Fibroblast of the conjunctiva (primary cell): ENCODE measurements at regions not wholly inside any gene's neighbourhood (a gene's known extent, or its start where the extent isn't known, plus 50 kb on each side); places are given as distances from the start of the nearest gene placed in this dataset.

ENCODE experiments used
- DNase-seq: peaks from one replicate; pipeline ENCODE4 v3.0.0-alpha.2; 2010; ENCODE audit warnings: low read depth

DNA sequence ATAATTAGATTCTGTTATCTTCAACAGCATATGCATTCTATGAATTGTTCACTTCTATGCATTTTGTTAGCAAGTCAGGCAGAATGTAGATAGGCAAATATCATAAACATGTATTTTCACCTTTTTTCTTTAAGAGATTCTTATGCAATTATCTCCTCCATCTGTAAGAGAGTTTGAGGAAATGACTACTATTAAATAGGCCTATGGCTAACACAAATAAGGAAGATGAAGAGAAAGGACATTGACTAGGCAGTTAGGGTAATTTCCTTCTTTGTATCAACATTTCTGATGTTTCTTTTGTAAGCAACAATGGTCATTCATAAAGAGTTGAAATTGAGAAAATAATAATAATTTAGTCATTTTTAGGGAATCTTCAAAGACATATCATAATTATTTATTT lies 145.2 kb upstream of the CDH12 start:
- no peak for DNase-seq

DNA sequence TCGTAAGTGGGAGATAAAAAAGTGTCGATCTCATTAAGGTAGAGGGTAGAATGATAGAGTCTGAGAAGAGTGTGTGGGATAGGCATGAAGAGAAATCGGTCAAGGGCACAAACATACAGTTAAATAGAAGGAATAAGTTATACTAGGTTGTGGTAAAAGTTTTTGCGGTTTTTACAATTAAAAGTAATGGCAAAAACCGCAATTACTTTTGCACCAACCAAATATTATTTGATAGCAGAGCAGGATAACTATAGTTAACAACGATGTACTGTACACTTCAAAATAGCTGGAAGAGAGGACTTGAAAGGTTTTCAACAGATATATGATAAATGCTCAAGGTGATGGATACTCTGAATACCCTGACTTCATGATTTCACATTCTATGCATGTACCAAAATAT lies 135.8 kb upstream of the CDH12 start:
- no peak for DNase-seq

DNA sequence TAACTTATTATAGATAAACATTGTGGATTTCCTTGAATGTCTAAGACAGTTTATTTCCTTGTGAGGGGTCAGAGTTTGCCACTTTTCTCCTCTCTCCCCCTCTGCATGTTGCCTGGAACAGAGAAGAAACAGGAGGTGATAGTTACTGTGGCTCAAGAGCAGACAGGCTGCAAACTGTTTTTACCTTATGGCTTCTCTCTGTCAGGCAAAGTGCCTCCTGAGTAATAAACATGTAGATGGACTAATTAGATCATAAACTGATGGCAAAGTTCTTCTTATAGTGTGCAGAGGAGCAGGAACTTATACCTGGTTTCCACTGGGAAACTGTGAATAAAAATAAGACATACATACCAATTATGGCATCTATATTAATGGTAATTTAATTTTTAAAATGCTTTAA lies 133.1 kb upstream of the CDH12 start:
- no peak for DNase-seq

DNA sequence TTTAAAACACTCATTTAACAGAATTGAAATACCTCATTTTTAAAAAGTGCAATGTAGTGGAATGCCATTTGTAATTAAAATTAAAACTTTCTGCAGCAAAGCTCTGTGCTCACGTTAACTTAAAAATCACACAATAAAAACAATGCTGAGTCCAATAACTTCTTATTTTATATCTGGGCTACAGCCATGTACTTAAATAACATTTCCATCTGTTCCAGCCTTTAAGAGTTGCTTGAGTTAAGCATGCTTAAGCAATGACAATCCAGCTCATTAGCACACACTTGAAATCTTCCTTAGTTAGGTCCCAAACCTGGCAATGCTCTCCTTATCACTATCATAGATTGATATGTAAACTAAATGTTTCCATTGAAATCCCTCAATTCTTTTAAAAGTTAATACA lies 132.3 kb upstream of the CDH12 start:
- DNase-seq: no peak

DNA sequence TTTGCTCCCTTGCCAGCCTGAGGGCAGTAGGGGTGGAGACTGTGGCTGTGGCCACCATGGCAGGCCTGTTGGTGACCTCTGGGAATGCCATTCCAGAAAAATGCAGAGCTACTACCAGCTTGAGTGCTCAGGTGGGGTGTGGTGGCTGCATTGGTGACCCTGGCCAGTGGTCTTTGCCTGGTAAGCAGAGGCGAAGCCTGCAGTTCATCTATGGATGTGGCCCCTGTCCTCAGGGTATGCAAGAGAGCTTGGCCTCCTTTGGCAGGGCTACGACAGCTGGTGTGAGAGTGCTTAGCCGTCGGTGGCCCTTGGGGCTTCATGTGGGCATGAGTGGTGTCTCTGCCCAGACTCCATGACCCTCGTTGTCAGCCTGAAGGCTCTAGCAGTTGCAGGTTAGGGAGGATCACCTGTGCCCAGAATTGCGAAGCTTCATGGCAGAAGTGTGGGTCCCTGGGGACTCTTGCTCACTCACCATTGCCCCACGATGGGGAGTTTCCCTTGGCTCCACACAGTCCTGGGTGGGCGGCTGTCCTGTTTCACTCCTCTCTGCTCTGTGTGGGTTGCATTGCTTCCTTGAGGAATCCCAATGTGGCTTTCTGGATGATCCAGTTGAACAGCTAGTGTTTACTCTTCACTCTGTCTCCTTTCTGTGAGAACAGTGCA lies 117.9 kb upstream of the CDH12 start:
- DNase-seq: no peak

DNA sequence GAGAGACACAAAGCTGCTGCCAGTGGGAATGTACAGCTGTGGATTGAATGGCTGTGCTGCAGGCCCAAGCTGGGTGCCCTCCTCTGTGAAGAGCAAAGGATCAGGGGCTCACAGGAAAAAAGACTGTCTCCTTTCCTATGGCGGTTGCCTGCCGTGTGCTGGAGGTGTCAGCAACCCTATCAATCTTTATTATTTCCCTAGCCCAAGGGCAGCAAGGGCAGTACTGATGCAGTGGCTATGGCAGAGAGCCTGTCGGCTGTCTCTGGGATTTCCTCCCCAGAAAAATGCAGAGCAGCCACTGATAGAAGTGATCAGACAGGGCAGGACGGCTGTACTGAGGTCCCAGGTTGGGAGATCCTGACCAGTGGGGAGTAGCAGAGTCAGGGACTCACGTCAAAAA lies 117.3 kb upstream of the CDH12 start:
- DNase-seq: no peak

DNA sequence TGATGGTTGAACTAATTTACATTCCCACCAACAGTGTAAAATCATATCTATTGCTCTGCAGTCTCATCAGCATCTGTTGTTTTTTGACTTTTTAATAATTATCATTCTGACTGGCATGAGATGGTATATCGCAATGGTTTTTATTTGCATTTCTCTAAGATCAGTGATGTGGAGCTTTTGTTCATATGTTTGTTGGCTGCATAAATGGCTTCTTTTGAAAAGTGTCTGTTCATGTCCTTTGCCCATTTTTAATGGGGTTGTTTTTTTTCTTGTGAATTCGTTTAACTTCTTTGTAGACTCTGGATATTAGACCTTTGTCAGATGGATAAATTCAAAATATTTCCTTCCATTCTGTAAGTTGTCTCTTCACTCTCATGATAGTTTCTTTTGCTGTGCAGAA lies 115.2 kb upstream of the CDH12 start:
- no peak for DNase-seq

DNA sequence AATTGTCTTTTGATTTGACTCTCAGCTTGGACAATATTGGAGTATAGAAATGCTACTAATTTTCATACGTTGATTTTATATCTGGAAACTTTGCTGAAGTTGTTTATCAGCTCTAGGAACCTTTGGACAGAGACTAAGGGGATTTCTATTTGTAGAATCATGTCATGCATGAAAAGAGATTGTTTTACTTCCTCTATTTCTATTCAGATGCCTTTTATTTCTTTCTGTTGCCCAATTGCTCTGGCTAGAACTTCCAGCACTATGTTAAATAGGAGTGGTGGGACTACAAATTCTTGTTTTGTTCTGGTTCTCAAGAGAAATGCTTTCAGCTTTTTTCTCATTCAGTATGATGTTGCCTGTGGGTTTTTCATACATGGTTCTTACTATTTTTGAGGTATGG lies 112.8 kb upstream of the CDH12 start:
- DNase-seq: no peak

DNA sequence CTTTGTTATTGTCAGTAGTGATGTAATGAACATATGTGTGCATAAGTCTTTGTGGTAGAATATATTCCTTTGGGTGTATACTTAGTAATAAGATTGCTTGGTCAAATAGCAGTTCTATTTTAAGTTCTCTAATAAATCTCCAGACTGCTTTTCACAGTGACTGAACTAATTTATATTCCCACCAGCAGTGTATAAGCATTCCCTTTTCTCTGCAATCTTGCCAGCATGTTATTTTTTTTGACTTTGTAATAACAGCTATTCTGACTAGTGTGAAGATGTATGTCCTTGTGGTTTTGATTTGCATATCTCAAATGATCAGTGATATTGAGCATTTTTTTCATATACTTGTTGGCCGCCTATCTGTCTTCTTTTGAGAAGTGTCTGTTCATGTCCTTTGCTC lies 111.5 kb upstream of the CDH12 start:
- no peak for DNase-seq

DNA sequence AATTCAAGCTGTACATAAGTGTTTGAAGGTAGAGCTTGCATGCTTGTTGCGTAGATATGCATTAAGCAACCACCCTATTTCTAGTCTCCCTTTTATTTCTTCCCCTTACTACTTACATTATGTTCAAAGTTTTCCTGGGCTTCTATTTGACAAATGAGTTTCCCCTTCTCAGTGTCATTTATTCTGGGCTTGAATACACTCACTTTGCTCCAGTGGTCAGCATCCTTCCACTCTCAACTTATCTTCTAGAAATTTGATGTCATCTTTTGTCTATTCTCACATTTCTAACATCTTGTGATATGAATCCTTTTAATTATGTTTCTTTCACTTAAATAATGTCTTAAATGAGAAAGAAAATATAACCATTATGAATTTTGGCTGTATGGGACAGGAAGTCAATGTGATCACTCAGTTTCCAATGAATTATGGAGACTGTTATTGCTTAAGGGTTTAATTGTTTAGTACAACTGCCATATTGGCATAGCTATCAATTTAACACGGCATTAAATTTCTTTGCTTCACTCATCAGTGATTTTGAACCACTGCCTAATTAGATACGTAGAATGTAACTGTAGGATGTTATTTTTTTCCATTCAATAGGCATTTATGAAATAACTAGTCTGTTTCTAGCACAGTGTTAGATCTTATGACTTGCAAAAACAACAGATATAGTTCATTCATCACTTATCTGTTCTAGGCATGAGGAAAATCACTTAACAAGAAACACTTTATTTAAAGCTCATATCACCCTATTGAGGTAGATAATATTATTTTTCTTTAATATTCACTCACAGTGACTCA lies 105.5 kb upstream of the CDH12 start:
- DNase-seq: no peak

DNA sequence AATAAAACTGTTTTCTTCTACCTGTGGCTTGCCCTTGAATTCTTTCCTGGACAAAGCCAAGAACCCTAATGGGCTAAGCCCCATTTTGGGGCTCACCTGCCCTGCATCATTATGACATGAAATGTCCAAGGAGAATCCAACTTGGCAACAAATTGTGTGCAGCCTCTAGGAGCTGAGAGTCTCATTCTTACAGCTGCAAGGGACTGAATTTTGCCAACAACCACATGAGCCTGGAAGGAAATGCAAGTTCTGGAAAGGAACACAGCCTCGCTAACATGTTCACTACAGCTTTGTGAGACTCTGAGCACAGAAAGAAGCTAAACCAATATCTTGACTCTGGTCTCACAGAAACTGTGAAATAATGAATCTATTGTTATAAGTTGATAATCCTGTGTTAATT lies 94.8 kb upstream of the CDH12 start:
- DNase-seq: no peak

DNA sequence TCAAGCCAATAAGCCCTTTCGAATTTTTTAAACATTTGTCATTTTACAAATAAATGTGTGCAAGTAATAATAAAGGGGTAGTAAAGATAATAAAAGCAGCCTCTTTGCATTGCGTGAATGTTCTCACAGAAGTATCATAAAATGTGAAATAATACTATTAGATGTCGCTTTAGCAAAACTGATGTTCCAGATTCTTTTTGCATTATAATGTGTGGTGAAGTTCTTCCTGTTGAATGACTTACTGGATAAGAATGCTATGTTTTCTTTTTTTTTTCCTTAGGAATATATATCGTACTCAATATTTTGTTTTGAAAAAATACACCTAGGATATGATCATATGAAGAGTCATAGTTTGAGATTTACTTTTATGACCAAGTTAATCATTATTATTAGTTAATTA lies 85.2 kb upstream of the CDH12 start:
- no peak for DNase-seq

DNA sequence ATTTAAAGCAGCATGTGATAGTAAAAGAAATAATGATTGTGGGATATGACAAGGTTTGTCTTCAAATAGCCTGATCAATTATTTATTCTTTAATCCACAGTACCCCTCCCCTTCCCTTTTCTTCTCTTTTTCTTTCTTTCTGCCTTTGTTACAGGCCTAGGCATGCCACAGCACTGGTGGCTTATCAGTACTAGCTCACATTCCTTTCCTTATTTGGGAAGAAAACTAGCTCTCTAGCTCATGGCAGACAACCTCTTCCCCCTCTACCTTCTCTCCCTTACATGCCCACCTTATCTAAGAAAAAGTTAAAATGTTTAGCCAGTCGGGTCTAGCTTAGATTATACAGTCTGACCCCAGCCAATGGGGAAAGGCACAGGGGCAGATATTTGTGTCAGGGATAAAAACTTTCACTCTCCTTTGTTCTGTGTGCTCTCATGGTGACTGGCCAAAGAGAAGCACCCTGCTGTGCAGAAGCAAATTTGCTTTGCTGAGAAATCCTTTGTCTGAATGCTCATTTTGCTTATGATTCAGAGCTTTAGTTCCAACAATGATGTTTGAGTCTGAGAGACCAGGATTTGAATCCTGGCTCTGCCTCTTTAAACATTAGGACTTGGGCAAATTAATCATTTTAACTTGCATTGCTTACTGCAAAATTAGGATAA lies 75.8 kb upstream of the CDH12 start:
- DNase-seq: no peak

DNA sequence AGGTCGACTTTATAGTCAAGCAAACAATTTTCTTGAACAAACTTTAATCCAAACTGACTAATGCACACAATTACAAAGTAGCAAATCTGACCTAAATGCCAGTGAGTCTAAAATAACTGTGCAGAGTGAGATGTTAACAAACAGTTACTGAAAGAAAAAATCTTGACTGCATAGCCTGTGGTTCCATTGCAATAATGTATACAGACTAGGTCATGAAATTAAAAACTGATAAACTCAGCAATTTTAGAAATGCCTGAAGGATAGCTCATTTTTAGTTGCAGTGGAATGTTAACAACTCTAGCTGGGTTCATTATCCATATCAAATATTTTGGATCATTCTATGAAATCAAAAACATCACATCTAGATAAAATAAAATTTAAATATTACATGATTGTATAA lies 73.4 kb upstream of the CDH12 start:
- DNase-seq: no peak

DNA sequence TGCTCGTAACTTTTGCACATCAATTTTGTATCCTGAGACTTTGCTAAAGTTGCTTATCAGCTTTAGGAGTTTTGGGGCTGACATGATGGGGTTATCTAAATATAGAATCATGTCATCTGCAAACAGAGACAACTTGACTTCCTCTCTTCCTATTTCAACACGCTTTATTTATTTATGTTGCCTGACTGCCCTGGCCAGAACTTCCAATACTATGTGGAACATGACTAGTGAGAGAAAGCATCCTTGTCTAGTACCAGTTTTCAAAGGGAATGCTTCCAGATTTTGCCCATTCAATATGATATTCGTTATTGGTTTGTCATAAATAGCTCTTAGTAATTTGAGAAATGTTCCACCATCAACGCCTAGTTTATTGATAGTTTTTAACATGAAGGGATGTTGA lies 65.4 kb upstream of the CDH12 start:
- DNase-seq: no peak

DNA sequence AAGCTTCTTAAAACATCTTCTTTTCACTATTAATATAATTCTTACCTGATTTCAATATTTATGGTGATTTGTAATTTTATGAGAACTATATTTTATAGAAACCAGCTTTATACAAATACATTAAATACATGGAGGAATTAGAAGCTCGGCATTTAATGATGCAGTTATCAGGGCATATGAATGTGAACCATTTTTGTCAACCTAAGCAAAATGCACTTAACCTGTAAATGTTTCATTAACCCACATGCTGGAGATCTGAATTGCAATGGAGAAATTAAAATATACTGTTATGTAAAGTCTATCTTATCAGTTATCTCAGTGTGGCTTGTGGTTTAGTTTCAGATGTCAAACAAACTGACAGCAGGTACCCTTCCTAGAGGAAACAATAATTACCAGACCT lies 63.2 kb upstream of the CDH12 start:
- no peak for DNase-seq

DNA sequence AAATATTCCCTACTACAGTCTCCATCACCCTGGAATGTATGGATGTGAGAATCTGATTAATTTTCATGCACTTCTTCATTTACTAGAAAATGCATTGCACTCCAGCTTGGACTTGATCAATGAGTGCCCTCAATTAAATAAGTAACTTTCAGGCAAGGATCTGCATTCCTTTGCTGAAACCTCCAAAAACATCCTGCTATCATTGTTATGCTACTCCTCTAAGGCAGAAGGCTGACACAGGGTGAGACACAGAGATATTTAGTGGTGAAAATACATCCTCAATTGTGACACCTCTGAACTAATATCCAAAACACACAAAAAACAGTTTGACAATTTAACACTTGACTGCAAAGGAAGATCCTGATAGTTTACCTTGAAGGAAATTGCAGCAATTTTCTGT lies 57.9 kb upstream of the CDH12 start:
- no peak for DNase-seq

DNA sequence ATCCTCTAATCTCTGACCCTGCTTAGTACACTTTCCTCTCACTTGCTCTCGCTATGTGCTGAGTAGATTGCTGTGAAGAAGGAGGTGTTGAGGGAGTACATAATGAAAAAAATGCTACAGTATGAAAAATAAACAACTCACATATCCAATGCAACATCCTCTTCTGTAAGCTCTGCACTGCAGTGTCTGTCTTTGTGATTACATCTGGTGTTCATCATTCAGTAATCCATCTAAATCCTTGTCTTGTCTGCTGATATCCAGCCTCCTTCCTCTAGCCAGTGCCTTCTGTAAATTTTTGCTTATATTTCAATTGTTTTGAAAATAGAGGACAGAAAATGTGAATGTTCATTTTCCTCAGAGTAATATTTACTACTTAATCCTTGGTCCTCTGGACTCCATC lies 57.4 kb upstream of the CDH12 start:
- no peak for DNase-seq

DNA sequence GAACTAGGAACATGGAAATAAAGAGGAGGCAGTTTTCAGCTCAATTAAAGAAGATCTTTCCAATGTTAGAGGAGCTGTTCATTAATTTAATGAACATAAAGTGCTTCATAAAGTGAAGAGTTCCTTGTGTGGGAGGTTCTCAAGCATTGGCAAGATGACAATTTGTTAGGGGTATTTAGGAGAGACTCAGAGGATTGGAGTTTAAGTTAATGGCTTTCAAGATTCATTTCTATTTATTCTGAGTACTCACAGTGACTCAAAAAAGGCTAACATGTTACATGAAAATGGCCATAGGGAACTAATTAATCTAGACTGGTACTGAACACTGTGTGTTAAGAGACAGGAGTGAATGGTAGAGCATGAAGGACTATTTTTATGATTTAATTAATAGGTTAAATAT lies 55.4 kb upstream of the CDH12 start:
- DNase-seq: no peak

DNA sequence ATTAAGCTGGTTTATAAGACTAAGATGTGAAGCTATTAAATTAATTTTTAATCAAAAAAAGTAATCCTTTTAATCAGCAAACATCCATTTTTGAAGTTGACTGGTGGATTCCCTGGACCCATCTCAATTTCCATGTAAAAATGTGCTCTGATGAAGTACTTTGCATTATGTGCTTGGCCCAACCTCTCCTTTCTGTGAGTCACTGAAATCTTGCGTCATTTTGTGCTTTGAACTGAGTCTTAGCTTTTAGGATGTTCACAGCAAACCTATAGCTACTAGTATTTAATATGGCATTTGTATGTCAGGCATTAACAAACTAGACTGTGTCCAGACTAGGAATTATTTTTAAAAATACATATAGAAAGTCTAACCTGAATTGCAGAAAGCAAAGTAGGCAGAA lies 55.0 kb upstream of the CDH12 start:
- DNase-seq: peak; percentile 28
